ENCODE measurements at regions not wholly inside any gene's neighbourhood (a gene's known extent, or its start where the extent isn't known, plus 50 kb on each side); places are given as distances from the start of the nearest gene placed in this dataset.

GRCh38 chr2:172374318-172375240 is 52.8 kb upstream of the ITGA6 start:
- TF ChIP-seq RARB (CRISPR knock-in tag; IDR thresholded peaks at IDR 0.05): no peak
- no peak for TF ChIP-seq CSDC2 (CRISPR knock-in tag; IDR thresholded peaks at IDR 0.05)
- TF ChIP-seq TSHZ2 (CRISPR knock-in tag; IDR thresholded peaks at IDR 0.05): no peak
- no peak for TF ChIP-seq BACH2 (CRISPR knock-in tag; IDR thresholded peaks at IDR 0.05; ENCODE audit: borderline replicate concordance)
- no peak for TF ChIP-seq ISL1 (CRISPR knock-in tag; IDR thresholded peaks at IDR 0.05)
- no peak for TF ChIP-seq OSR1 (CRISPR knock-in tag; IDR thresholded peaks at IDR 0.05)
- TF ChIP-seq ZFP3 (CRISPR knock-in tag; IDR thresholded peaks at IDR 0.05): no peak
- TF ChIP-seq PATZ1 (CRISPR knock-in tag; IDR thresholded peaks at IDR 0.05; ENCODE audit: borderline replicate concordance): no peak
- no peak for TF ChIP-seq TCF4 (CRISPR knock-in tag; IDR thresholded peaks at IDR 0.05; ENCODE audit: borderline replicate concordance)
- no peak for TF ChIP-seq TOX (CRISPR knock-in tag; IDR thresholded peaks at IDR 0.05; ENCODE audit: borderline replicate concordance)
- TF ChIP-seq SNAI2 (CRISPR knock-in tag; IDR thresholded peaks at IDR 0.05): no peak
- TF ChIP-seq PPARA (CRISPR knock-in tag; IDR thresholded peaks at IDR 0.05; ENCODE audit: borderline replicate concordance): no peak
- no peak for TF ChIP-seq ZFP30 (CRISPR knock-in tag; IDR thresholded peaks at IDR 0.05)
- no peak for TF ChIP-seq CSRNP3 (CRISPR knock-in tag; IDR thresholded peaks at IDR 0.05)

Data from SK-N-SH treated with all-trans-retinoic acid at 6 μM for 48 hours (cell line).